ENCODE measurements at regions not wholly inside any gene's neighbourhood (a gene's known extent, or its start where the extent isn't known, plus 50 kb on each side); places are given as distances from the start of the nearest gene placed in this dataset.
"Not testable (repeated sequence)": the region's sequence is repeated elsewhere in the genome, so short reads cannot be mapped to it uniquely, and the experiment has no call there.

GRCh38 chr5:98206566-98206965 is 566.9 kb upstream of the RGMB start:
- no peak for DNase-seq (ENCODE audit: low spot score)

DNA sequence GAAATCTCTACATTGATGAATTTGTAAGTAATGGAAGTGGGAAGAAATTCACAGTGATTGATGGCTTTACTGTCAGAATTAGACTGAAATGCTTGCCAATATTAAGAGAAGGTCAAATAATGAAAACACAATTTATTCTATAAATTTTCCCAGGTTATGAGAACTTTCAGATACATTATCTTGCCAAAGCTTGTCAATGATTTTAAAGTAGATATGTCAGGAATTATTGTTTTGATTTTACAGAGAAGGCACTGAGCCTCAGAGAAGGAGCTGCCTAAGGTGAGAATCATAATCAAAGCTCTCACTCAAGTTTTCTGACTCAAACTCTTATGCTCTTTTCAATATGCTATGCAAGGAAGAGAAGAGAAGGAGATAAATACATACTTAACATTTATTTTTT is 564.0 kb upstream of the RGMB start:
- no peak for DNase-seq (ENCODE audit: low spot score)

DNA sequence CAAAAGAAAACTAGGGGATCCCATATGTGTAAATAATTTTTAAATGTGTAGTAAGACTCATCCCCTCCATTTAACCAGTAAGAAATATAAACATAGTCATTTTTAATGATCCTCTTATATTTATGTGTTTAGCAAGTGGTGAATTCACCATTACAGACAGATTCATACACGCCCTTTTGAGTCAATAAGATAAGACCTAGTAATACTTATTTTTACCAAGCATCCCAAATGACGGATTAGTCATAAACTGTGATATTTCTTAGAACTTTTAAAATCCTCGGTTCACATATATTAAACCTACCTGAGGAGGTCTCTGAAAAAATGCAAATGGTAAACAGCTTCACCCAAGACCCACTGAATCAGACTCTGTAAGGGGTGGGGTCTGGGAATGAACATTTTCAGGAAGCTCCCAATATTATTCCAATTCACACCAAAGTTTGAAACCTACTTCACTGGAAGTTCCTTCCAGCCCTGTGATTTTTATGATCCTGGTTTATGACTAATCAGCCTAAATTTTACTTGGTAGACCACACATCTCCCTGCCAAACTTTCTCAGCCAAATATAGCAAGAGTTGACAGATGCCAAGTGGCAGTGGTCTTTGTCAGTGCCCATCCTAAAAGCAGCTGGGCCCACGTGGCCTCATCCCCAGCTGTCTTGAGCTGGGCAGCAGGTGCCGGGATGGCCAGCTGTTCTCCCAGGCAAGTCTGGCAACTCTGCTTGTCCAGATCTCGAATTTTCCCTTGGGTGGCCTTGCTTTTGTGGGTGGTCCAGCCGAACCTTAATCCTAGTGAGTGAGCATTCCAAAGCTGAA is 559.0 kb upstream of the RGMB start:
- DNase-seq (ENCODE audit: low spot score): peak; percentile 2

DNA sequence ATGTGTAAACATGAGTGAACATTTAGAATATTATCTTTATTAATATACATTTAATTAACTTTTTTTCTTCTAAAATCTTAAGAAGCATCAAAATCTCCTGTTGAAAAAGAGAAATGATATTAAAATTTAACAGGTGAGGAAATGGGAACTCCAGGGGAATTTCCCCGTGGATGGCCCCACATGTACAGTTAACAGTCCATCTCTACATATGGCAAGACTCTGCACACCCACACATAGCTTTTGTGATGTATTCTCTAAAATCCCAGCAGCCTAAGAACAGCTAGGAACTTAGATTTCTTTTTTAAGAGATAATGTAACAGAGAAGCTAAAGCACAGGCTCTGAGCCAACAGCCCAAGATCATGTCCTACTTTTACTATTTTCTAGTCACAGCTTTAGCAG is 556.3 kb upstream of the RGMB start:
- DNase-seq (ENCODE audit: low spot score): no peak

DNA sequence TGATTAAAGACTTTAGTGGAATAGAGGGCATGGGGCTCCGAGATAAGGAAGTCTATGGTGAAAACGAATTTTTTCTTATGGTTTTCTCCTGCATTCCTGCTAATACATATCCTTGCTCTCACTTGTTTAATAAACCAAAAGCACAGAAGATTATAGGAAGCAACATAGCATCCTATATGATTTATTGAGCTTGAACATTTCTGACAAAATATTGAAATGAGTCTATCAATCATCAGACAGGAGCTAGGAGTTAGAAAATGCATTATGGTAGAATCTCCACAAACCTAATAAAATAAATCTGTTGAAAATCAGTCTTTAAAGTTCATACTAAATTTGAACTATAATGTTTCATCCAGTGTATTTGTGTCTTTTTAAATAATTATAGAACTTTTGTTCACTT is 554.6 kb upstream of the RGMB start:
- no peak for DNase-seq (ENCODE audit: low spot score)

DNA sequence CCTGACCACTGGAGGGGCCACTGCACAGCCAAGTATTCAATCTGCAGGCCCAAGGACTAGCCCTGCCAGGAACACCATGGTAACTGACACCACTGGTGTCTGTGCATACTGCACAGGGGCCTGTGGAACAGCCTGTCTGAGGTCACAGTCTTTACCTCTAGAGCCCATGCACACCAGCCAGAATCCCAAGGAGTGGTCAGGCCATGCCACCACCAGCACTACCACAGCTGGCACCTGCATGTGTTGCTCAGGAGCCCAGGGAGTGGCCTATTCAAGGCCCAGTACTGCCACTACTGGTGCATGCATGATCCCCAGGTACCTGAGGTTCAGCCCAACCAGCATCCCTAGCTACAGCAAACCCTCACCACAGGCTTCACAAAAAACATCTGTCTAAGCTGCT is 546.0 kb upstream of the RGMB start:
- no peak for DNase-seq (ENCODE audit: low spot score)

DNA sequence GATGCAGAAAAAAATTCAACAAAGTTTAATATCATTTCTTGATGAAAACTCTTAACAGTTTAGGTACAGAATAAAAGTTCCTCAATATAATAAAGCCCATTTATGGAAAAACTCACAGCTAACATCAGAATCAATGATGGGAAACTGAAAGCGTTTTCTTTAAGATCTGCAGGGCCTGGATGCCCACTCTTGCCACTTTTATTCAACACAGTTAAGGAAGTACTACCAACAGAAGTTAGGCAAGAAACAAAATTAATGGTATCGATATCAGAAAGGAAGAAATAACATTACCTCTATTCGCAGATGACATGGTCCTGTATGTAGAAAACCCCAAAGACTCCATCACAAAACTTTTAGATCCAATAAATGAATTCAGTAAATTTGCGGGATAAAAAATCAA is 542.4 kb upstream of the RGMB start:
- no peak for DNase-seq (ENCODE audit: low spot score)

DNA sequence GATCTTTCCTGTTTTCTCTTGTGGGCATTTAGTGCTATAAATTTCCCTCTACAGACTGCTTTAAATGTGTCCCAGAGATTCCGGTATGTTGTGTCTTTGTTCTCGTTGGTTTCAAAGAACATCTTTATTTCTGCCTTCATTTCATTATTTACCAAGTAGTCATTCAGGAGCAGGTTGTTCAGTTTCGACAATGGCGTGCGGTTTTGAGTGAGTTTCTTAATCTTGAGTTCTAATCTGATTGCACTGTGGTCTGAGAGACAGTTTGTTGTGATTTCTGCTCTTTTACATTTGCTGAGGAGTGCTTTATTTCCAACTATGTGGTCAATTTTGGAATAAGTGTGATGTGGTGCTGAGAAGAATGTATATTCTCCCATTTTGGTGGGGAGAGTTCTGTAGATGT is 535.7 kb upstream of the RGMB start:
- not testable (repeated sequence) for DNase-seq (ENCODE audit: low spot score)

DNA sequence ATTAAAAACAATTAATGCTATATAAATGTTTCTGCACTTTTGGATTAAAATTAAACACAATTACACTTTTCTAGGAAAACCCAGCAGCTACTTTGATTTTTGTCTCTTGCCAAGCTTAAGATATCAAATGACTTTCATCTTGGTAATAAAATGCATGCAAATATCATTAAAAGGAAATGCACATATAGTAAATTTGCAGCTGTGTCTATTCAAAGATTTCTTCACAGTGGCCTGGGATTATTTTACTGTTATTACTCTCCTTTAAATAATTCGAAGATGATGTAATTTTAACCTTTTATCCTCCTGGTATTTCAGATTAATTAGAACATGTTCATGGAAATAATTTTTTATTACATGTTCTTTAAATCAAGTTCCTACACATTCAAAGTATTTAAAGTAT is 529.5 kb upstream of the RGMB start:
- DNase-seq (ENCODE audit: low spot score): no peak

- peak; percentile 21 for DNase-seq (ENCODE audit: low spot score)
These were observed 524.5 kb upstream of the RGMB start for GRCh38 chr5:98248949-98249348.

DNA sequence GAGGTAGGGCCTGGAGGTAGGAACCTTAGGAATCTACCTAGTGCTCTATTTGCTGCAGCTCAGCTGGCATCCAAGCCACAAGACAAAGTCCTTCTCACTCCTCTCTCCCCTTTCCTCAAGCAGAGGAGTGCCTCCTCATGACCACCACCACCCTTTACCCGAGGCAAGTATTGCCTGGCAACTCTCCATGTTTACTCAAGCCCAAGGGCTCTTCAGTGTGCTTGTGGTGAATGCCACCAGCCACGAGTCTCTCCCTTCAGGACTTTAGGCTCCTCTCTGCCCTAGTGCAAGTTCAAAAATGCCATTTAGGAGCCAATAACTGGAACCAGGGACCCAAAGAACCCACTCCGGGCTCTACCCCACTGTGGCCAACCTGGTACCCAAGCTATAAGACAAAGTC is 514.5 kb upstream of the RGMB start:
- DNase-seq (ENCODE audit: low spot score): no peak

GRCh38 chr5:98259595-98259994 is 513.9 kb upstream of the RGMB start:
- DNase-seq (ENCODE audit: low spot score): no peak

- DNase-seq (ENCODE audit: low spot score): no peak
These were observed 510.4 kb upstream of the RGMB start for GRCh38 chr5:98263084-98263483.

- no peak for DNase-seq (ENCODE audit: low spot score)
These were observed 505.2 kb upstream of the RGMB start for GRCh38 chr5:98268162-98268860.

DNA sequence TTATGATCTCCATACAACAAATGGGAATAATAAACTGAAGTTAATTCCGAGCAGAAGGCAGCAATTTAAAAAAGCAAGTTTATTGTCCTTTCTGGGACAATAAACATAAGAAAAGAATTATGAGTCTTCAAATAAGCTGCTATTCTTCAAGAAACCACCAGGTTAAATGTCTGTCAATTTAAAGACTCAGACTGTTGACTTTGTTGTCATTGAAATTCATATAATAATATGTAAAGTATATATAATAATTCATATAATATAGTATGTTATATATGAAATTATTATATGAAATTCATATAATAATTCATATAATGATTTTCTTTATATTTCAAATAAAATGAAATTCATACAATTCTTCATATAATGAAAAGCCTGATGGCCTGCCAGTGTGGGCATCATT is 497.5 kb upstream of the RGMB start:
- DNase-seq (ENCODE audit: low spot score): no peak

DNA sequence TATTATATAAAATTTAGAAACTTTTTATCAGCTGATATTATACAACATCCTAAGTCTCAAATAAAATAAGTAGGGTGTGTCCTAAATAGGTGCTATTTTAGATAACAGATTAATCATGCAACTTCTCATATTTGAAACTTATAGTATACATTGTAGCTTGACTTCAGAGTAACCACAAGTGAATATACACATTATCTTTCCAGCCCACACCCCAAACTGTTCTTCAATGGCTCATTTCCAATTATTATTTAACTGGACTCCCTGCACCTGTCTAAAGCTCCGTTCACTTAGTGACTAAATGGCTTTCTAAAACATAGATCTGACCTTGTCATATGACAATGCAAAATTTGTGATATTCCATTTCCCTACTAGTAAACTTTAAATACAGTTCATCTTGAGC is 490.9 kb upstream of the RGMB start:
- DNase-seq (ENCODE audit: low spot score): no peak

GRCh38 chr5:98292496-98292895 is 481.0 kb upstream of the RGMB start:
- DNase-seq (ENCODE audit: low spot score): no peak

GRCh38 chr5:98296426-98296825 is 477.0 kb upstream of the RGMB start:
- DNase-seq (ENCODE audit: low spot score): no peak

GRCh38 chr5:98299435-98299834 is 474.0 kb upstream of the RGMB start:
- DNase-seq (ENCODE audit: low spot score): no peak

DNA sequence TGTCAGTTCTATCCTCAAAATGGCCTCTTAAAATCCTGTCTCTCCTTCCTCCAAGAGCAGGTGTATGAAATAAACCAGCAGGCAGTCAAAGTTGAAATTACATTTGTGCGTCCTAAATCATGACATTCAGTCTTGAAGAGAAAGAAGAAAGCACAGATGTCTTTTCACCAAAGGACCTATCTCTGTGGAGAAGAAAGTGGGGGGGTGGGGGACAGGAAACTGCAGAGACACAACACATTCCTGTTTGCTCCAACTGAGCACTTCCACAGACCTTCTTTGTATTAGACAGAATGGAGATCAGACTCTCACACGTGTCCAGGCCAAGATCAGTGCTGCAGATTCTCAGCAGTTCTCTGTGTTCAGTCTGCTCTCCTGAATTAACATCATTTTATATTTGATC is 471.9 kb upstream of the RGMB start:
- no peak for DNase-seq (ENCODE audit: low spot score)

- DNase-seq (ENCODE audit: low spot score): peak; percentile 21
These were observed 465.7 kb upstream of the RGMB start for GRCh38 chr5:98307811-98308210.

- no peak for DNase-seq (ENCODE audit: low spot score)
These were observed 465.2 kb upstream of the RGMB start for GRCh38 chr5:98308231-98308630.

GRCh38 chr5:98308960-98309359 is 464.5 kb upstream of the RGMB start:
- DNase-seq (ENCODE audit: low spot score): no peak
